Esophagus muscularis mucosa (tissue), 3 donors: ENCODE measurements at regions not wholly inside any gene's neighbourhood (a gene's known extent, or its start where the extent isn't known, plus 50 kb on each side); places are given as distances from the start of the nearest gene placed in this dataset.

ENCODE experiments used
- CTCF ChIP-seq, 3 experiments: fragments of 200-600 bp in 2 of 3; fragments of 450-650 bp in 1 of 3; sonication (generic) in 2 of 3; IDR thresholded peaks; one replicate each; pipeline ENCODE4 v1.5.1; 2017 to 2019; ENCODE audit warnings: antibody characterized with exemption in 3 of 3, mild to moderate bottlenecking in 2 of 3, moderate library complexity in 1 of 3
- POLR2A ChIP-seq: fragments of 450-650 bp; IDR thresholded peaks from one replicate; pipeline ENCODE4 v1.6.1; 2017; ENCODE audit warnings: antibody characterized with exemption, moderate library complexity, mild to moderate bottlenecking, low read depth
- POLR2AphosphoS5 ChIP-seq, 2 donors: sonication (generic); formaldehyde crosslinking; IDR thresholded peaks; one replicate each; pipeline ENCODE4 v1.6.1; 2017; ENCODE audit warnings: antibody characterized with exemption in 2 of 2

- no peak for TF ChIP-seq POLR2A
- no peak for TF ChIP-seq CTCF (IDR thresholded peaks at IDR 0.05)
- TF ChIP-seq POLR2AphosphoS5 (IDR thresholded peaks at IDR 0.05) = no peak
Measured at GRCh38 chr3:661356-661755, 431.5 kb upstream of the CNTN6 start.
